A549 (cell line): ENCODE measurements at regions not wholly inside any gene's neighbourhood (a gene's known extent, or its start where the extent isn't known, plus 50 kb on each side); places are given as distances from the start of the nearest gene placed in this dataset.

ENCODE experiments used
- CEBPB ChIP-seq, 2 experiments: fragments of >200 bp in 1 of 2; sonication (Bioruptor Twin) in 1 of 2; formaldehyde crosslinking in 1 of 2; IDR thresholded peaks; 2 replicates each; pipeline ENCODE4 v1.6.1; 2012 to 2016
- TF ChIP-seq, protein P1 (sequence below): fragments of >200 bp; sonication (Bioruptor Twin); formaldehyde crosslinking; IDR thresholded peaks from 3 replicates; pipeline ENCODE4 v1.5.1; 2016
- TF ChIP-seq, protein P2 (sequence below): IDR thresholded peaks from 2 replicates; pipeline ENCODE4 v1.6.1; 2012
- TF ChIP-seq, protein P3 (sequence below): fragments of 200-600 bp; sonication (generic); IDR thresholded peaks from 2 replicates; pipeline ENCODE4 v1.6.1; 2016; ENCODE audit warnings: antibody characterized with exemption, mild to moderate bottlenecking, moderate library complexity

DNA sequence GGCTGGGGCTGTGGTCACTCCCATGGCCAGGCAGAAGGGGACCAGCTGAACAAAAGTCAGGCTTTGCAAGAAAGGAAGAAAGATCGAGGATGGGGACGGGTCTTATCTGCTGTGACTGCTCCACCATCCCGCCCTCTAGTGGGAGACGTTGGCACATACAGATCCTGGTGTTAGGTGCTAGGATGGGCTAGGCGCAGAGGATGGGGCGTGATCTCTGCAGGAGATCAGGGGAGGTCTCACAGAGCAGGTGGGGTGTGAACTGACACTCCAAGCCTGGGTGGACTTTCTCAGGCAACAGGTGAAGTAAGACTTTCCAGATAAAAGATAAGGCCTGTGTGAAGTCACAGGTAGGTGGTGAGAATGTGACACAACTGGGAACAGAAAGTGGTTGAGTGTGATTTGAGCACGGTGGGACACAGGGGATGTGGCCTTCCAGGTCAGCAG is 141.9 kb upstream of the SMAD3 start:
- TF ChIP-seq, protein P1, sequence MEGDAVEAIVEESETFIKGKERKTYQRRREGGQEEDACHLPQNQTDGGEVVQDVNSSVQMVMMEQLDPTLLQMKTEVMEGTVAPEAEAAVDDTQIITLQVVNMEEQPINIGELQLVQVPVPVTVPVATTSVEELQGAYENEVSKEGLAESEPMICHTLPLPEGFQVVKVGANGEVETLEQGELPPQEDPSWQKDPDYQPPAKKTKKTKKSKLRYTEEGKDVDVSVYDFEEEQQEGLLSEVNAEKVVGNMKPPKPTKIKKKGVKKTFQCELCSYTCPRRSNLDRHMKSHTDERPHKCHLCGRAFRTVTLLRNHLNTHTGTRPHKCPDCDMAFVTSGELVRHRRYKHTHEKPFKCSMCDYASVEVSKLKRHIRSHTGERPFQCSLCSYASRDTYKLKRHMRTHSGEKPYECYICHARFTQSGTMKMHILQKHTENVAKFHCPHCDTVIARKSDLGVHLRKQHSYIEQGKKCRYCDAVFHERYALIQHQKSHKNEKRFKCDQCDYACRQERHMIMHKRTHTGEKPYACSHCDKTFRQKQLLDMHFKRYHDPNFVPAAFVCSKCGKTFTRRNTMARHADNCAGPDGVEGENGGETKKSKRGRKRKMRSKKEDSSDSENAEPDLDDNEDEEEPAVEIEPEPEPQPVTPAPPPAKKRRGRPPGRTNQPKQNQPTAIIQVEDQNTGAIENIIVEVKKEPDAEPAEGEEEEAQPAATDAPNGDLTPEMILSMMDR, result peak; percentile 45; the same call in 2 of the 3 replicates
- TF ChIP-seq, protein P2, sequence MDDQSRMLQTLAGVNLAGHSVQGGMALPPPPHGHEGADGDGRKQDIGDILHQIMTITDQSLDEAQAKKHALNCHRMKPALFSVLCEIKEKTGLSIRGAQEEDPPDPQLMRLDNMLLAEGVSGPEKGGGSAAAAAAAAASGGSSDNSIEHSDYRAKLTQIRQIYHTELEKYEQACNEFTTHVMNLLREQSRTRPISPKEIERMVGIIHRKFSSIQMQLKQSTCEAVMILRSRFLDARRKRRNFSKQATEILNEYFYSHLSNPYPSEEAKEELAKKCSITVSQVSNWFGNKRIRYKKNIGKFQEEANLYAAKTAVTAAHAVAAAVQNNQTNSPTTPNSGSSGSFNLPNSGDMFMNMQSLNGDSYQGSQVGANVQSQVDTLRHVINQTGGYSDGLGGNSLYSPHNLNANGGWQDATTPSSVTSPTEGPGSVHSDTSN, result no peak
- no peak for TF ChIP-seq CEBPB (IDR thresholded peaks at IDR 0.05)
- TF ChIP-seq, protein P3, sequence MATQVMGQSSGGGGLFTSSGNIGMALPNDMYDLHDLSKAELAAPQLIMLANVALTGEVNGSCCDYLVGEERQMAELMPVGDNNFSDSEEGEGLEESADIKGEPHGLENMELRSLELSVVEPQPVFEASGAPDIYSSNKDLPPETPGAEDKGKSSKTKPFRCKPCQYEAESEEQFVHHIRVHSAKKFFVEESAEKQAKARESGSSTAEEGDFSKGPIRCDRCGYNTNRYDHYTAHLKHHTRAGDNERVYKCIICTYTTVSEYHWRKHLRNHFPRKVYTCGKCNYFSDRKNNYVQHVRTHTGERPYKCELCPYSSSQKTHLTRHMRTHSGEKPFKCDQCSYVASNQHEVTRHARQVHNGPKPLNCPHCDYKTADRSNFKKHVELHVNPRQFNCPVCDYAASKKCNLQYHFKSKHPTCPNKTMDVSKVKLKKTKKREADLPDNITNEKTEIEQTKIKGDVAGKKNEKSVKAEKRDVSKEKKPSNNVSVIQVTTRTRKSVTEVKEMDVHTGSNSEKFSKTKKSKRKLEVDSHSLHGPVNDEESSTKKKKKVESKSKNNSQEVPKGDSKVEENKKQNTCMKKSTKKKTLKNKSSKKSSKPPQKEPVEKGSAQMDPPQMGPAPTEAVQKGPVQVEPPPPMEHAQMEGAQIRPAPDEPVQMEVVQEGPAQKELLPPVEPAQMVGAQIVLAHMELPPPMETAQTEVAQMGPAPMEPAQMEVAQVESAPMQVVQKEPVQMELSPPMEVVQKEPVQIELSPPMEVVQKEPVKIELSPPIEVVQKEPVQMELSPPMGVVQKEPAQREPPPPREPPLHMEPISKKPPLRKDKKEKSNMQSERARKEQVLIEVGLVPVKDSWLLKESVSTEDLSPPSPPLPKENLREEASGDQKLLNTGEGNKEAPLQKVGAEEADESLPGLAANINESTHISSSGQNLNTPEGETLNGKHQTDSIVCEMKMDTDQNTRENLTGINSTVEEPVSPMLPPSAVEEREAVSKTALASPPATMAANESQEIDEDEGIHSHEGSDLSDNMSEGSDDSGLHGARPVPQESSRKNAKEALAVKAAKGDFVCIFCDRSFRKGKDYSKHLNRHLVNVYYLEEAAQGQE, result no peak
